ENCODE measurements at regions not wholly inside any gene's neighbourhood (a gene's known extent, or its start where the extent isn't known, plus 50 kb on each side); places are given as distances from the start of the nearest gene placed in this dataset.

DNA sequence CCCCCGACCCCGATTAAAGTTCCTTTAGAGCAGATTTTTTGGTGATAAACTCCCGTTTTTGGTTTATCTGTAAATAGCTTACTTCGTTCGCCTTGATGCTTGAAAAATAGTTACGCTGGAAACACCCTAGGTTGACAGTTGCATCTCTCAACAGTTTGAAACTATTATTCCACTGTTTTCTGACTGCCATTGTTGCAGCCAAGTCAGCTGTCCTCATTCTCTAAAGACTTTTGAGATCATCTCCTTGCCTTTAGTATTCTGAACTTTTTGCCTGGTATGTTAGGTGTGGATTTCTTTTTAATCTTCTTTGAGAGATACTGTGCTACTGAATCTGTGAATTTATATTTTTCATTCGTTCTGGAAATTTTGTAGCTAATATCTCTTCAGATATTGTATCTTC lies 122.7 kb upstream of the NSMCE3 start:
- Histone ChIP-seq H2BK120ac (ENCODE audit: low read depth, low read length) (no peak overlapping the region), H3K4me3 (ENCODE audit: insufficient read depth in 1 of 2, low read depth in 1 of 2, low read length in 2 of 2) (no peak overlapping the region), H3K14ac (ENCODE audit: low read length in 2 of 2) (no peak overlapping the region), H4K8ac (ENCODE audit: low read length) (no peak overlapping the region), H2AFZ (ENCODE audit: low read depth, low read length) (no peak overlapping the region), H2AK5ac (ENCODE audit: low read length, severe bottlenecking) (no peak overlapping the region), H3K9me3 (ENCODE audit: control insufficient read depth, low read length) (peaks cover 7% of the 10 kb centered on the region), H3K4me2 (ENCODE audit: low read length, poor library complexity, severe bottlenecking) (no peak overlapping the region), H3K27ac (ENCODE audit: low read length, poor library complexity, severe bottlenecking) (no peak overlapping the region), H2BK15ac (ENCODE audit: low read depth, poor library complexity, severe bottlenecking) (no peak overlapping the region), H3K18ac (ENCODE audit: low read depth in 1 of 2, low read length in 2 of 2) (no peak overlapping the region), H3K36me3 (ENCODE audit: control insufficient read depth in 1 of 2, insufficient read depth in 2 of 2, low read depth in 1 of 2, low read length in 2 of 2) (no peaks in the 10 kb centered on the region), H3K79me1 (replicated peaks; ENCODE audit: low read length, poor library complexity, severe bottlenecking) (no peaks in the 10 kb centered on the region), H3K27me3 (ENCODE audit: control insufficient read depth in 1 of 2, insufficient read depth in 1 of 2, low read length in 2 of 2) (no peaks in the 10 kb centered on the region), H3K23ac (ENCODE audit: low read length in 2 of 2) (no peak overlapping the region), H3K4ac (ENCODE audit: low read depth in 1 of 2, low read length in 2 of 2) (no peak overlapping the region), H3K4me1 (ENCODE audit: control insufficient read depth, insufficient read depth, low read depth, low read length) (no peaks in the 10 kb centered on the region), H3K9ac (ENCODE audit: low read length) (no peak overlapping the region), H2BK5ac (ENCODE audit: low read depth, low read length, poor library complexity, severe bottlenecking) (no peak overlapping the region), H2BK12ac (ENCODE audit: low read length in 2 of 2) (no peak overlapping the region), H4K91ac (ENCODE audit: low read length) (no peak overlapping the region)
- no peak for DNase-seq
- 75% methylated on average over 7 of the region's 7 CpGs for WGBS

DNA sequence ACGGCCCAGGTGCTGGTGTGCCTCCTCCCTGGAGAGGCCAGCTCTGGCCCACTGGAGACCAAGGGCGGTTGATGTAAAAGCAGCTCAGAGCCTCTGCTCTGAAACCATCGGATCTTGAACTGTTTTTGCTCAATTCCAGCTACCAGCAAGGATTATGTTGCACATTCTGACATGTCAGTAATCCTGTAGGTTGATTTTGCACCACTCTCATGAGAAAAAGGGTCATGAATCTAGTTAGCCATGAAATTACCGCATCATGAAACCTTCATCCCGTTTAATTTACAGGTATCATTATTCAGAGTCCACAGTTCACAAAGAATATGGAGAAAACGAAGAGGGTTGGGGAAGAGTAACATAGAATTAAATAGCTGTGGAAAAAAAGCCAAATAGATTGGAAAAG lies 120.4 kb upstream of the NSMCE3 start:
- Histone ChIP-seq H3K4me3 (ENCODE audit: insufficient read depth in 1 of 2, low read depth in 1 of 2, low read length in 2 of 2) (no peak overlapping the region), H3K27ac (ENCODE audit: low read length, poor library complexity, severe bottlenecking) (no peak overlapping the region), H3K36me3 (ENCODE audit: control insufficient read depth in 1 of 2, insufficient read depth in 2 of 2, low read depth in 1 of 2, low read length in 2 of 2) (no peaks in the 10 kb centered on the region), H2BK120ac (ENCODE audit: low read depth, low read length) (no peak overlapping the region), H2BK12ac (ENCODE audit: low read length in 2 of 2) (no peak overlapping the region), H2BK5ac (ENCODE audit: low read depth, low read length, poor library complexity, severe bottlenecking) (no peak overlapping the region), H4K8ac (ENCODE audit: low read length) (no peak overlapping the region), H2AK5ac (ENCODE audit: low read length, severe bottlenecking) (no peak overlapping the region), H3K9me3 (ENCODE audit: control insufficient read depth, low read length) (peaks cover 7% of the 10 kb centered on the region), H3K4ac (ENCODE audit: low read depth in 1 of 2, low read length in 2 of 2) (no peak overlapping the region), H4K91ac (ENCODE audit: low read length) (no peak overlapping the region), H3K4me1 (ENCODE audit: control insufficient read depth, insufficient read depth, low read depth, low read length) (no peaks in the 10 kb centered on the region), H3K23ac (ENCODE audit: low read length in 2 of 2) (no peak overlapping the region), H3K9ac (ENCODE audit: low read length) (no peak overlapping the region), H2AFZ (ENCODE audit: low read depth, low read length) (no peak overlapping the region), H3K18ac (ENCODE audit: low read depth in 1 of 2, low read length in 2 of 2) (no peak overlapping the region), H3K79me1 (replicated peaks; ENCODE audit: low read length, poor library complexity, severe bottlenecking) (no peaks in the 10 kb centered on the region), H3K4me2 (ENCODE audit: low read length, poor library complexity, severe bottlenecking) (no peak overlapping the region), H3K27me3 (ENCODE audit: control insufficient read depth in 1 of 2, insufficient read depth in 1 of 2, low read length in 2 of 2) (peaks cover 0 to 5% of the 10 kb centered on the region in 2 experiments), H2BK15ac (ENCODE audit: low read depth, poor library complexity, severe bottlenecking) (no peak overlapping the region), H3K14ac (ENCODE audit: low read length in 2 of 2) (no peak overlapping the region)
- WGBS = 60% methylated on average over 4 of the region's 6 CpGs
- no peak for DNase-seq

DNA sequence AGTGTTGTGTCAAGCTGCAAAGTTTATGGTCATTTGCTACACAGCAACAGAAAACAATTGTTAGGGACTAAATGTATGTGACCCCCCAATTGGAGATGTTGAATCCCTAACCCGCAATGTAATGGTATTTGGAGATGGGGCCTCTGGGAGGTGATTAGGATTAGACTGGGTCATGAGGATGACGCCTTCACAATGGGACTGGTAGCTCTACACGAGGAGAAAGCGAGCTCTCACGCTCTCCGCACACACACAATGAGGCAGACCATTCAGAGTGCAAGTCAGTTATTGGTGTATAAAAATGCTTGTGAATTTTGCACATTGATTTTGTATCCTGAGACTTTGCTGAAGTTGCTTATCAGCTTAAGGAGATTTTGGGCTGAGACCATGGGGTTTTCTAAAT lies 116.9 kb upstream of the NSMCE3 start:
- Histone ChIP-seq H2BK5ac (ENCODE audit: low read depth, low read length, poor library complexity, severe bottlenecking) (no peak overlapping the region), H4K8ac (ENCODE audit: low read length) (no peak overlapping the region), H4K91ac (ENCODE audit: low read length) (no peak overlapping the region), H3K79me1 (replicated peaks; ENCODE audit: low read length, poor library complexity, severe bottlenecking) (no peaks in the 10 kb centered on the region), H3K27me3 (ENCODE audit: control insufficient read depth in 1 of 2, insufficient read depth in 1 of 2, low read length in 2 of 2) (peaks cover 0 to 9% of the 10 kb centered on the region in 2 experiments), H2AFZ (ENCODE audit: low read depth, low read length) (no peak overlapping the region), H3K36me3 (ENCODE audit: control insufficient read depth in 1 of 2, insufficient read depth in 2 of 2, low read depth in 1 of 2, low read length in 2 of 2) (no peaks in the 10 kb centered on the region), H2BK120ac (ENCODE audit: low read depth, low read length) (no peak overlapping the region), H3K4me3 (ENCODE audit: insufficient read depth in 1 of 2, low read depth in 1 of 2, low read length in 2 of 2) (no peak overlapping the region), H2BK15ac (ENCODE audit: low read depth, poor library complexity, severe bottlenecking) (no peak overlapping the region), H3K4me2 (ENCODE audit: low read length, poor library complexity, severe bottlenecking) (no peak overlapping the region), H3K4me1 (ENCODE audit: control insufficient read depth, insufficient read depth, low read depth, low read length) (no peaks in the 10 kb centered on the region), H3K27ac (ENCODE audit: low read length, poor library complexity, severe bottlenecking) (no peak overlapping the region), H3K18ac (ENCODE audit: low read depth in 1 of 2, low read length in 2 of 2) (no peak overlapping the region), H3K4ac (ENCODE audit: low read depth in 1 of 2, low read length in 2 of 2) (no peak overlapping the region), H3K9me3 (ENCODE audit: control insufficient read depth, low read length) (no peaks in the 10 kb centered on the region), H2BK12ac (ENCODE audit: low read length in 2 of 2) (no peak overlapping the region), H3K14ac (ENCODE audit: low read length in 2 of 2) (no peak overlapping the region), H3K23ac (ENCODE audit: low read length in 2 of 2) (no peak overlapping the region), H2AK5ac (ENCODE audit: low read length, severe bottlenecking) (no peak overlapping the region), H3K9ac (ENCODE audit: low read length) (no peak overlapping the region)
- WGBS = 79% methylated on average over 6 of the region's 6 CpGs
- no peak for DNase-seq

DNA sequence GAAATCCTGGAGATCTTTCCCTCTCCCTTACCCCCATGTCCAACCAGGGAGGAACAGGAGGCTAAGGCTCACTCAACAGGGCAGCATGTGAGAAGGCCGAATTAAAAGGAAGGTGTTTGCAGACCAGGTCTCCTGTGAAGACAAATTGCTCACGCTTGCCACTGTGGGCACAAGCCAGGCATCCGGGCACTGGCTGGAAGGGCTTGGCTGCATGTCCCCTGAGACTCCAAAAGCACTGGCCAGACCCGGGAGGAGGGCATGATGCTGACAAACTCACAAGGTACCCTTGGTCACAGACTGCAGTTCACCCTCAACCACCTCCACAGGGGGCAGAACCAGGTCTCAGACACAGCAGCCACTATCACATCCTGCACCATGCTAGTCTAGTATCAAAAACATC lies 113.7 kb upstream of the NSMCE3 start:
- Histone ChIP-seq H3K27me3 (ENCODE audit: control insufficient read depth in 1 of 2, insufficient read depth in 1 of 2, low read length in 2 of 2) (peaks cover 0 to 9% of the 10 kb centered on the region in 2 experiments), H3K79me1 (replicated peaks; ENCODE audit: low read length, poor library complexity, severe bottlenecking) (no peaks in the 10 kb centered on the region), H4K91ac (ENCODE audit: low read length) (no peak overlapping the region), H2BK5ac (ENCODE audit: low read depth, low read length, poor library complexity, severe bottlenecking) (no peak overlapping the region), H3K18ac (ENCODE audit: low read depth in 1 of 2, low read length in 2 of 2) (no peak overlapping the region), H3K4me3 (ENCODE audit: insufficient read depth in 1 of 2, low read depth in 1 of 2, low read length in 2 of 2) (no peak overlapping the region), H3K23ac (ENCODE audit: low read length in 2 of 2) (no peak overlapping the region), H3K9ac (ENCODE audit: low read length) (no peak overlapping the region), H3K4me1 (ENCODE audit: control insufficient read depth, insufficient read depth, low read depth, low read length) (peaks cover 2% of the 10 kb centered on the region), H2BK12ac (ENCODE audit: low read length in 2 of 2) (no peak overlapping the region), H3K9me3 (ENCODE audit: control insufficient read depth, low read length) (no peaks in the 10 kb centered on the region), H4K8ac (ENCODE audit: low read length) (no peak overlapping the region), H2BK15ac (ENCODE audit: low read depth, poor library complexity, severe bottlenecking) (no peak overlapping the region), H2AK5ac (ENCODE audit: low read length, severe bottlenecking) (no peak overlapping the region), H3K36me3 (ENCODE audit: control insufficient read depth in 1 of 2, insufficient read depth in 2 of 2, low read depth in 1 of 2, low read length in 2 of 2) (no peaks in the 10 kb centered on the region), H3K14ac (ENCODE audit: low read length in 2 of 2) (no peak overlapping the region), H3K4me2 (ENCODE audit: low read length, poor library complexity, severe bottlenecking) (no peak overlapping the region), H2BK120ac (ENCODE audit: low read depth, low read length) (no peak overlapping the region), H3K4ac (ENCODE audit: low read depth in 1 of 2, low read length in 2 of 2) (no peak overlapping the region), H2AFZ (ENCODE audit: low read depth, low read length) (no peak overlapping the region), H3K27ac (ENCODE audit: low read length, poor library complexity, severe bottlenecking) (no peak overlapping the region)
- DNase-seq = no peak
- 74% methylated on average over 4 of the region's 4 CpGs for WGBS

All from mesenchymal stem cell (in vitro differentiated cells and primary cell).